GM18873 (cell line): ENCODE measurements at regions not wholly inside any gene's neighbourhood (a gene's known extent, or its start where the extent isn't known, plus 50 kb on each side); places are given as distances from the start of the nearest gene placed in this dataset.
A peak's percentile ranks its signal among the peaks of the same experiment; 100 is the strongest.

Experiments
- ATAC-seq: cut with Tn5 transposase; IDR thresholded peaks from one replicate; pipeline ENCODE4 v1.9.1; 2021; ENCODE audit warnings: mild to moderate bottlenecking, moderate library complexity, moderate number of reproducible peaks; ENCODE audit not compliant: unreplicated experiment, low FRiP score

GRCh38 chr14:42606839-42607238 lies 1000.2 kb downstream of the LRFN5 start:
- no peak for ATAC-seq

GRCh38 chr14:42602336-42602845 lies 995.7 kb downstream of the LRFN5 start:
- no peak for ATAC-seq

- no peak for ATAC-seq
Measured at GRCh38 chr14:42572032-42572431, 965.4 kb downstream of the LRFN5 start.

GRCh38 chr14:42569227-42569626 lies 962.6 kb downstream of the LRFN5 start:
- ATAC-seq: no peak

GRCh38 chr14:42565556-42565955 lies 958.9 kb downstream of the LRFN5 start:
- ATAC-seq: no peak

- no peak for ATAC-seq
Measured at GRCh38 chr14:42563313-42563712, 956.6 kb downstream of the LRFN5 start.

GRCh38 chr14:42556551-42556950 lies 949.9 kb downstream of the LRFN5 start:
- no peak for ATAC-seq

- ATAC-seq: no peak
Measured at GRCh38 chr14:42555365-42555764, 948.7 kb downstream of the LRFN5 start.

- no peak for ATAC-seq
Measured at GRCh38 chr14:42554091-42554490, 947.4 kb downstream of the LRFN5 start.

GRCh38 chr14:42550310-42550709 lies 943.6 kb downstream of the LRFN5 start:
- no peak for ATAC-seq

- no peak for ATAC-seq
Measured at GRCh38 chr14:42548349-42548748, 941.7 kb downstream of the LRFN5 start.

- no peak for ATAC-seq
Measured at GRCh38 chr14:42545636-42546035, 939.0 kb downstream of the LRFN5 start.

- ATAC-seq: no peak
Measured at GRCh38 chr14:42541535-42542001, 934.9 kb downstream of the LRFN5 start.

- no peak for ATAC-seq
Measured at GRCh38 chr14:42535397-42535796, 928.7 kb downstream of the LRFN5 start.

GRCh38 chr14:42533476-42533875 lies 926.8 kb downstream of the LRFN5 start:
- ATAC-seq: no peak

- ATAC-seq: no peak
Measured at GRCh38 chr14:42532194-42532593, 925.5 kb downstream of the LRFN5 start.

- no peak for ATAC-seq
Measured at GRCh38 chr14:42527141-42527540, 920.5 kb downstream of the LRFN5 start.

- ATAC-seq: peak; percentile 63
Measured at GRCh38 chr14:42523666-42524065, 917.0 kb downstream of the LRFN5 start.

- no peak for ATAC-seq
Measured at GRCh38 chr14:42517806-42518500, 911.3 kb downstream of the LRFN5 start.

- ATAC-seq: no peak
Measured at GRCh38 chr14:42513837-42514236, 907.2 kb downstream of the LRFN5 start.

GRCh38 chr14:42510071-42510470 lies 903.4 kb downstream of the LRFN5 start:
- ATAC-seq: no peak

- ATAC-seq: no peak
Measured at GRCh38 chr14:42508209-42508946, 901.7 kb downstream of the LRFN5 start.
